ENCODE measurements at regions not wholly inside any gene's neighbourhood (a gene's known extent, or its start where the extent isn't known, plus 50 kb on each side); places are given as distances from the start of the nearest gene placed in this dataset.

GRCh38 chr2:217091531-217091930 lies 231.7 kb upstream of the TNP1 start:
- Histone ChIP-seq H3K9ac (ENCODE audit: low read length) (no peak overlapping the region), H3K4me2 (ENCODE audit: low read depth, low read length, poor library complexity, severe bottlenecking) (no peak overlapping the region), H3K79me2 (ENCODE audit: insufficient read depth, low read length) (no peaks in the 10 kb centered on the region), H3K4me3 (ENCODE audit: insufficient read depth, low read length, poor library complexity, severe bottlenecking) (no peak overlapping the region), H3K36me3 (ENCODE audit: low read length) (no peaks in the 10 kb centered on the region), H3F3A (ENCODE audit: insufficient read depth) (no peaks in the 10 kb centered on the region), H3K9me3 (ENCODE audit: insufficient read depth, low read length) (no peaks in the 10 kb centered on the region), H2AFZ (ENCODE audit: low read depth, low read length, severe bottlenecking) (no peak overlapping the region), H3K9me2 (replicated peaks; ENCODE audit: insufficient read depth, low read length) (no peaks in the 10 kb centered on the region; the same call in 1 of the 2 replicates), H3K27me3 (ENCODE audit: low read length) (no peaks in the 10 kb centered on the region), H3K27ac (ENCODE audit: low read depth, low read length) (no peak overlapping the region), H4K20me1 (ENCODE audit: low read depth, low read length) (no peaks in the 10 kb centered on the region)
- TF ChIP-seq CTCF (IDR thresholded peaks at IDR 0.05; ENCODE audit: insufficient read depth, low read length, poor library complexity, severe bottlenecking), result no peak
- TF ChIP-seq EZH2phosphoT487 (conservative IDR thresholded peaks at IDR 0.05; ENCODE audit: low read length), result no peak

GRCh38 chr2:217090884-217091283 lies 231.0 kb upstream of the TNP1 start:
- Histone ChIP-seq H3K27me3 (ENCODE audit: low read length) (no peaks in the 10 kb centered on the region), H3K27ac (ENCODE audit: low read depth, low read length) (no peak overlapping the region), H3K9ac (ENCODE audit: low read length) (no peak overlapping the region), H3K79me2 (ENCODE audit: insufficient read depth, low read length) (no peaks in the 10 kb centered on the region), H2AFZ (ENCODE audit: low read depth, low read length, severe bottlenecking) (no peak overlapping the region), H3K36me3 (ENCODE audit: low read length) (no peaks in the 10 kb centered on the region), H3K4me3 (ENCODE audit: insufficient read depth, low read length, poor library complexity, severe bottlenecking) (no peak overlapping the region), H3K9me3 (ENCODE audit: insufficient read depth, low read length) (no peaks in the 10 kb centered on the region), H3K9me2 (replicated peaks; ENCODE audit: insufficient read depth, low read length) (no peaks in the 10 kb centered on the region; the same call in 1 of the 2 replicates), H3K4me2 (ENCODE audit: low read depth, low read length, poor library complexity, severe bottlenecking) (no peak overlapping the region), H4K20me1 (ENCODE audit: low read depth, low read length) (no peaks in the 10 kb centered on the region), H3F3A (ENCODE audit: insufficient read depth) (no peaks in the 10 kb centered on the region)
- no peak for TF ChIP-seq EZH2phosphoT487 (conservative IDR thresholded peaks at IDR 0.05; ENCODE audit: low read length)
- TF ChIP-seq CTCF (IDR thresholded peaks at IDR 0.05; ENCODE audit: insufficient read depth, low read length, poor library complexity, severe bottlenecking), result no peak

- H3K4me3 ChIP-seq (ENCODE audit: insufficient read depth, low read length, poor library complexity, severe bottlenecking), result no peak overlapping the region
- H3K9ac ChIP-seq (ENCODE audit: low read length), result no peak overlapping the region
- TF ChIP-seq EZH2phosphoT487 (conservative IDR thresholded peaks at IDR 0.05; ENCODE audit: low read length) (no peak), CTCF (IDR thresholded peaks at IDR 0.05; ENCODE audit: insufficient read depth, low read length, poor library complexity, severe bottlenecking) (no peak)
- no peak overlapping the region for H2AFZ ChIP-seq (ENCODE audit: low read depth, low read length, severe bottlenecking)
- H3K36me3 ChIP-seq (ENCODE audit: low read length), result no peaks in the 10 kb centered on the region
- no peaks in the 10 kb centered on the region for H3K9me3 ChIP-seq (ENCODE audit: insufficient read depth, low read length)
- H4K20me1 ChIP-seq (ENCODE audit: low read depth, low read length), result no peaks in the 10 kb centered on the region
- H3K27me3 ChIP-seq (ENCODE audit: low read length), result no peaks in the 10 kb centered on the region
- H3K9me2 ChIP-seq (replicated peaks; ENCODE audit: insufficient read depth, low read length), result no peaks in the 10 kb centered on the region; the same call in 1 of the 2 replicates
- no peaks in the 10 kb centered on the region for H3K79me2 ChIP-seq (ENCODE audit: insufficient read depth, low read length)
- no peak overlapping the region for H3K4me2 ChIP-seq (ENCODE audit: low read depth, low read length, poor library complexity, severe bottlenecking)
- no peak overlapping the region for H3K27ac ChIP-seq (ENCODE audit: low read depth, low read length)
- no peaks in the 10 kb centered on the region for H3F3A ChIP-seq (ENCODE audit: insufficient read depth)
Observed at GRCh38 chr2:217090024-217090473, 230.2 kb upstream of the TNP1 start.

Measured in SU-DHL-6 (cell line).